Thymus (tissue), 11 donors: ENCODE measurements at regions not wholly inside any gene's neighbourhood (a gene's known extent, or its start where the extent isn't known, plus 50 kb on each side); places are given as distances from the start of the nearest gene placed in this dataset.

Experiments
- DNase-seq, 9 donors: peaks; one replicate each; pipeline ENCODE4 v3.0.0-alpha.2; 2013; ENCODE audit warnings: low spot score in 9 of 9, low read depth in 6 of 9, missing footprints in 1 of 9
- H3K27ac ChIP-seq, 2 donors: one replicate each; pipeline ENCODE4 v1.5.1; 2013; ENCODE audit warnings: control low read depth in 1 of 2, low read depth in 1 of 2, low read length in 1 of 2, mild to moderate bottlenecking in 1 of 2, moderate library complexity in 1 of 2
- H3K27me3 ChIP-seq, 2 donors: one replicate each; pipeline ENCODE4 v1.5.1; 2013; ENCODE audit warnings: low read length in 1 of 2; ENCODE audit not compliant: control insufficient read depth in 2 of 2, insufficient read depth in 1 of 2
- H3K36me3 ChIP-seq, 2 donors: one replicate each; pipeline ENCODE4 v1.5.1; 2013; ENCODE audit warnings: low read length in 1 of 2, mild to moderate bottlenecking in 1 of 2, moderate library complexity in 1 of 2; ENCODE audit not compliant: control insufficient read depth in 2 of 2, insufficient read depth in 2 of 2
- H3K4me1 ChIP-seq, 2 donors: one replicate each; pipeline ENCODE4 v1.5.1; 2013; ENCODE audit warnings: low read length in 2 of 2; ENCODE audit not compliant: control insufficient read depth in 2 of 2, insufficient read depth in 2 of 2
- H3K4me3 ChIP-seq, 2 donors: one replicate each; pipeline ENCODE4 v1.5.1; 2013; ENCODE audit warnings: low read length in 2 of 2, control low read depth in 1 of 2, mild to moderate bottlenecking in 1 of 2
- H3K9me3 ChIP-seq, 2 donors: one replicate each; pipeline ENCODE4 v1.5.1; 2013; ENCODE audit warnings: low read length in 1 of 2, mild to moderate bottlenecking in 1 of 2; ENCODE audit not compliant: control insufficient read depth in 2 of 2, insufficient read depth in 1 of 2
- WGBS: extraction: QIAGEN DNeasy Blood & Tissue Kit; methylation state at CpG from one replicate; pipeline ENCODE4 v1.1.7; 2013; 5-methylcytosine and 5-hydroxymethylcytosine counted together
- donor health status: healthy.

GRCh38 chr3:193754719-193755118 is 161.7 kb downstream of the OPA1 start:
- no peaks in the 10 kb centered on the region for H3K36me3 ChIP-seq
- no peak overlapping the region for H3K4me3 ChIP-seq
- peaks cover 0 to 11% of the 10 kb centered on the region in 2 donors for H3K9me3 ChIP-seq
- DNase-seq, result no peak
- H3K27me3 ChIP-seq, result no peaks in the 10 kb centered on the region
- H3K27ac ChIP-seq, result no peak overlapping the region
- H3K4me1 ChIP-seq, result no peaks in the 10 kb centered on the region

GRCh38 chr3:193756536-193756935 is 163.5 kb downstream of the OPA1 start:
- no peak for DNase-seq
- 99% methylated on average over 1 of the region's 1 CpG for WGBS
- Histone ChIP-seq H3K27me3 (no peaks in the 10 kb centered on the region), H3K9me3 (peaks cover 0 to 11% of the 10 kb centered on the region in 2 donors), H3K36me3 (no peaks in the 10 kb centered on the region), H3K4me3 (no peak overlapping the region), H3K27ac (no peak overlapping the region), H3K4me1 (no peaks in the 10 kb centered on the region)

GRCh38 chr3:193757457-193757856 is 164.4 kb downstream of the OPA1 start:
- Histone ChIP-seq H3K27me3 (no peaks in the 10 kb centered on the region), H3K27ac (no peak overlapping the region), H3K36me3 (no peaks in the 10 kb centered on the region), H3K9me3 (peaks cover 0 to 11% of the 10 kb centered on the region in 2 donors), H3K4me1 (no peaks in the 10 kb centered on the region), H3K4me3 (no peak overlapping the region)
- no peak for DNase-seq
- 93% methylated on average over 2 of the region's 2 CpGs for WGBS

GRCh38 chr3:193761969-193762368 is 169.0 kb downstream of the OPA1 start:
- no peak for DNase-seq
- Histone ChIP-seq H3K27me3 (no peaks in the 10 kb centered on the region), H3K27ac (no peak overlapping the region), H3K4me3 (no peak overlapping the region), H3K9me3 (peaks cover 0 to 3% of the 10 kb centered on the region in 2 donors), H3K4me1 (no peaks in the 10 kb centered on the region), H3K36me3 (no peaks in the 10 kb centered on the region)
- 95% methylated on average over 5 of the region's 5 CpGs for WGBS

GRCh38 chr3:193762657-193763056 is 169.6 kb downstream of the OPA1 start:
- H3K4me3 ChIP-seq, result no peak overlapping the region
- no peaks in the 10 kb centered on the region for H3K9me3 ChIP-seq
- no peaks in the 10 kb centered on the region for H3K4me1 ChIP-seq
- no peak for DNase-seq
- WGBS, result 98% methylated on average over 1 of the region's 1 CpG
- no peaks in the 10 kb centered on the region for H3K36me3 ChIP-seq
- H3K27ac ChIP-seq, result no peak overlapping the region
- H3K27me3 ChIP-seq, result no peaks in the 10 kb centered on the region

- Histone ChIP-seq H3K4me1 (no peaks in the 10 kb centered on the region), H3K9me3 (no peaks in the 10 kb centered on the region), H3K4me3 (no peak overlapping the region), H3K36me3 (no peaks in the 10 kb centered on the region), H3K27me3 (no peaks in the 10 kb centered on the region), H3K27ac (no peak overlapping the region)
- 95% methylated on average over 5 of the region's 5 CpGs for WGBS
- no peak for DNase-seq
Measured at GRCh38 chr3:193764959-193765358, 172.0 kb downstream of the OPA1 start.

- H3K4me3 ChIP-seq, result no peak overlapping the region
- H3K27ac ChIP-seq, result no peak overlapping the region
- H3K9me3 ChIP-seq, result no peaks in the 10 kb centered on the region
- H3K4me1 ChIP-seq, result no peaks in the 10 kb centered on the region
- no peak for DNase-seq
- WGBS, result 96% methylated on average over 1 of the region's 1 CpG
- H3K36me3 ChIP-seq, result no peaks in the 10 kb centered on the region
- H3K27me3 ChIP-seq, result no peaks in the 10 kb centered on the region
Measured at GRCh38 chr3:193767353-193768069, 174.5 kb downstream of the OPA1 start.

- no peaks in the 10 kb centered on the region for H3K4me1 ChIP-seq
- H3K36me3 ChIP-seq, result no peaks in the 10 kb centered on the region
- no peaks in the 10 kb centered on the region for H3K9me3 ChIP-seq
- WGBS, result 92% methylated on average over 2 of the region's 2 CpGs
- no peak overlapping the region for H3K4me3 ChIP-seq
- no peaks in the 10 kb centered on the region for H3K27me3 ChIP-seq
- no peak for DNase-seq
- no peak overlapping the region for H3K27ac ChIP-seq
Measured at GRCh38 chr3:193768070-193768394, 175.0 kb downstream of the OPA1 start.

GRCh38 chr3:193769437-193769836 is 176.4 kb downstream of the OPA1 start:
- no peak for DNase-seq
- Histone ChIP-seq H3K36me3 (no peaks in the 10 kb centered on the region), H3K4me3 (no peak overlapping the region), H3K27me3 (no peaks in the 10 kb centered on the region), H3K4me1 (no peaks in the 10 kb centered on the region), H3K27ac (no peak overlapping the region), H3K9me3 (no peaks in the 10 kb centered on the region)
- 89% methylated on average over 2 of the region's 2 CpGs for WGBS
